ENCODE measurements at regions not wholly inside any gene's neighbourhood (a gene's known extent, or its start where the extent isn't known, plus 50 kb on each side); places are given as distances from the start of the nearest gene placed in this dataset.
"Not testable (repeated sequence)": the region's sequence is repeated elsewhere in the genome, so short reads cannot be mapped to it uniquely, and the experiment has no call there.

DNA sequence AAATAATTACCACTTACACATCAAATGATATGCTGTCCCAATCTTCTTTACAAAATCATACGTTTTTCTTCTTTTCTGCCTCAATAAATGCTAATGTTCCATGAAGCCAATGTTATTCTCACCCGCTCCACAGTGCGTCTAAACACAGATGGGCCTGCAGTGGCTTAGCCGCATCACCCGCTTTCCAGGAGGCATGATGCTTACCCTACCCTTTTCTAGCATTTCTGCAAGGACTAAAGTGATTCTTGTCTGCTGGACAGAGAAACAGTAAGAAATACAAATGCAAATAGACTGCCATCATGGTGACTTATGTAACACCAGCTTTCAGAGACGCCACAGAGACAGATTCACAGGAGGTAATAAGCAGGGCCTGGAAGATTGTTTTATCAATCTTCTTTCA, 104.4 kb downstream of the RNASET2 start:
- TF ChIP-seq, protein P1, sequence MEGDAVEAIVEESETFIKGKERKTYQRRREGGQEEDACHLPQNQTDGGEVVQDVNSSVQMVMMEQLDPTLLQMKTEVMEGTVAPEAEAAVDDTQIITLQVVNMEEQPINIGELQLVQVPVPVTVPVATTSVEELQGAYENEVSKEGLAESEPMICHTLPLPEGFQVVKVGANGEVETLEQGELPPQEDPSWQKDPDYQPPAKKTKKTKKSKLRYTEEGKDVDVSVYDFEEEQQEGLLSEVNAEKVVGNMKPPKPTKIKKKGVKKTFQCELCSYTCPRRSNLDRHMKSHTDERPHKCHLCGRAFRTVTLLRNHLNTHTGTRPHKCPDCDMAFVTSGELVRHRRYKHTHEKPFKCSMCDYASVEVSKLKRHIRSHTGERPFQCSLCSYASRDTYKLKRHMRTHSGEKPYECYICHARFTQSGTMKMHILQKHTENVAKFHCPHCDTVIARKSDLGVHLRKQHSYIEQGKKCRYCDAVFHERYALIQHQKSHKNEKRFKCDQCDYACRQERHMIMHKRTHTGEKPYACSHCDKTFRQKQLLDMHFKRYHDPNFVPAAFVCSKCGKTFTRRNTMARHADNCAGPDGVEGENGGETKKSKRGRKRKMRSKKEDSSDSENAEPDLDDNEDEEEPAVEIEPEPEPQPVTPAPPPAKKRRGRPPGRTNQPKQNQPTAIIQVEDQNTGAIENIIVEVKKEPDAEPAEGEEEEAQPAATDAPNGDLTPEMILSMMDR (IDR thresholded peaks at IDR 0.05; ENCODE audit: low read depth, low read length) = no peak
- DNase-seq (ENCODE audit: extremely low read depth, low read depth) = no peak

- no peak for DNase-seq (ENCODE audit: extremely low read depth, low read depth)
- TF ChIP-seq, protein P1 (IDR thresholded peaks at IDR 0.05; ENCODE audit: low read depth, low read length) = no peak
Measured at GRCh38 chr6:166851426-166851825, 104.9 kb downstream of the RNASET2 start.

GRCh38 chr6:166850677-166851076, 105.7 kb downstream of the RNASET2 start:
- DNase-seq (ENCODE audit: extremely low read depth, low read depth) = no peak
- TF ChIP-seq, protein P1 (IDR thresholded peaks at IDR 0.05; ENCODE audit: low read depth, low read length) = no peak

GRCh38 chr6:166849749-166850183, 106.6 kb downstream of the RNASET2 start:
- TF ChIP-seq, protein P1 (IDR thresholded peaks at IDR 0.05; ENCODE audit: low read depth, low read length) = no peak
- DNase-seq (ENCODE audit: extremely low read depth, low read depth) = no peak

- TF ChIP-seq, protein P1 (IDR thresholded peaks at IDR 0.05; ENCODE audit: low read depth, low read length) = no peak
- no peak for DNase-seq (ENCODE audit: extremely low read depth, low read depth)
Measured at GRCh38 chr6:166848979-166849748, 107.2 kb downstream of the RNASET2 start.

DNA sequence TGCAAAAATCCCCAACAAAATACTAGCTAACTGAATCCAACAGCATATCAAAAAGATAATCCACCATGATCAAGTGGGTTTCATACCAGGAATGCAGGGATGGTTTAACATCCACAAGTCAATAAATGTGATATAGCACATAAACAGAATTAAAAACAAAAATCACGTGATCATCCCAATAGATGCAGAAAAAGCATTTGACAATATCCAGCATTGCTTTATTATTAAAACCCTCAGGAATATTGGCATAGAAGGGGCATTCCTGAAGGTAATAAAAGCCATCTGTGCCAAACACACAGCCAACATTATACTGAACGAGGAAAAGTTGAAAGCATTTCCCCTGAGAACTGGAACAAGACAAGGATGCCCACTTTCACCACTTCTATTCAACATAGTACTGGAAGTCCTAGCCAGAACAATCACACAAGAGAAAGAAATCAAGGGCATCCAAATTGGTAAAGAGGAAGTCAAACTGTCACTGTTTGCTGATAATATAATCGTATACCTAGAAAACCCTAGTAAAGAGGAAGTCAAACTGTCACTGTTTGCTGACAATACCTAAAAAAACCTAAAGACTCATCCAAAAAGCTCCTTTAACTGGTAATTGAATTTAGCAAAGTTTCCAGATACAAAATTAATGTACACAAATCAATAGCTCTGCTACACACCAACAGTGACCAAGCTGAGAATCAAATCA, 109.8 kb downstream of the RNASET2 start:
- DNase-seq (ENCODE audit: extremely low read depth, low read depth) = not testable (repeated sequence)

GRCh38 chr6:166842607-166843006, 113.7 kb downstream of the RNASET2 start:
- TF ChIP-seq, protein P1 (IDR thresholded peaks at IDR 0.05; ENCODE audit: low read depth, low read length) = no peak
- no peak for DNase-seq (ENCODE audit: extremely low read depth, low read depth)
